ENCODE measurements at regions not wholly inside any gene's neighbourhood (a gene's known extent, or its start where the extent isn't known, plus 50 kb on each side); places are given as distances from the start of the nearest gene placed in this dataset.

GRCh38 chr3:110495201-110495927 is 576.3 kb upstream of the NECTIN3 start (continued):
- TF ChIP-seq ZNF263 (CRISPR knock-in tag; IDR thresholded peaks at IDR 0.05; ENCODE audit: low read depth), result no peak
- no peak for TF ChIP-seq TEAD4 (CRISPR knock-in tag; IDR thresholded peaks at IDR 0.05)
- TF ChIP-seq MXD4 (CRISPR knock-in tag; IDR thresholded peaks at IDR 0.05; ENCODE audit: borderline replicate concordance), result no peak
- no peak for TF ChIP-seq MAX (CRISPR knock-in tag; IDR thresholded peaks at IDR 0.05)

GRCh38 chr3:110504401-110504800 is 567.2 kb upstream of the NECTIN3 start:
- H3K4me1 Mint-ChIP-seq, result 0 out of 2 replicates have a peak, but pooled peaks cover 2% of the 10 kb centered on the region
- TF ChIP-seq NR1H2 (CRISPR knock-in tag; IDR thresholded peaks at IDR 0.05) (no peak), ZNF138 (CRISPR knock-in tag; conservative IDR thresholded peaks at IDR 0.05) (no peak), PREB (CRISPR knock-in tag; IDR thresholded peaks at IDR 0.05; ENCODE audit: borderline replicate concordance) (no peak), FOXP1 (CRISPR knock-in tag; IDR thresholded peaks at IDR 0.05; ENCODE audit: borderline replicate concordance) (no peak), ELF4 (CRISPR knock-in tag; IDR thresholded peaks at IDR 0.05; ENCODE audit: low read depth) (no peak)
- POLR2A ChIA-PET, result no interaction called here
- no peak overlapping the region for H3K4me3 Mint-ChIP-seq
- CTCF ChIA-PET, result no interaction called here
- DNase-seq (ENCODE audit: low spot score) (no peak), ATAC-seq (no peak)
- H3K36me3 Mint-ChIP-seq, result peaks cover 23% of the 10 kb centered on the region
- peaks cover 29% of the 10 kb centered on the region for H3K9me3 Mint-ChIP-seq
- no peak overlapping the region for H3K27ac Mint-ChIP-seq
- no peaks in the 10 kb centered on the region for H3K27me3 Mint-ChIP-seq (ENCODE audit: low read depth)

GRCh38 chr3:110504901-110505300 is 566.7 kb upstream of the NECTIN3 start:
- TF ChIP-seq RORB (CRISPR knock-in tag; IDR thresholded peaks at IDR 0.05), result no peak
- no peak for TF ChIP-seq MYBL2 (CRISPR knock-in tag; IDR thresholded peaks at IDR 0.05)
- no peak for TF ChIP-seq ZNF671 (CRISPR knock-in tag; IDR thresholded peaks at IDR 0.05)
- no peak for TF ChIP-seq PREB (CRISPR knock-in tag; IDR thresholded peaks at IDR 0.05; ENCODE audit: borderline replicate concordance)
- no peak for TF ChIP-seq NR3C1 (CRISPR knock-in tag; conservative IDR thresholded peaks at IDR 0.05; ENCODE audit: low read depth)
- TF ChIP-seq HMGA2 (CRISPR knock-in tag; IDR thresholded peaks at IDR 0.05), result no peak
- no peak for TF ChIP-seq NFE2L1 (CRISPR knock-in tag; IDR thresholded peaks at IDR 0.05)
- TF ChIP-seq GTF2I (CRISPR knock-in tag; conservative IDR thresholded peaks at IDR 0.05), result no peak
- no peak for TF ChIP-seq ZNF423 (CRISPR knock-in tag; IDR thresholded peaks at IDR 0.05)
- no peak for TF ChIP-seq FOXJ3 (CRISPR knock-in tag; IDR thresholded peaks at IDR 0.05; ENCODE audit: borderline replicate concordance)
- TF ChIP-seq FOXP4 (CRISPR knock-in tag; IDR thresholded peaks at IDR 0.05), result no peak
- no peak for TF ChIP-seq IRF2 (CRISPR knock-in tag; IDR thresholded peaks at IDR 0.05; ENCODE audit: borderline replicate concordance, low read depth)
- TF ChIP-seq CBFB (CRISPR knock-in tag; IDR thresholded peaks at IDR 0.05; ENCODE audit: low read depth), result no peak
- TF ChIP-seq ELF4 (CRISPR knock-in tag; IDR thresholded peaks at IDR 0.05; ENCODE audit: low read depth), result no peak
- no peak for TF ChIP-seq IRF1 (CRISPR knock-in tag; IDR thresholded peaks at IDR 0.05)
- TF ChIP-seq ZNF396 (CRISPR knock-in tag; IDR thresholded peaks at IDR 0.05; ENCODE audit: borderline replicate concordance), result no peak
- TF ChIP-seq CDX4 (CRISPR knock-in tag; IDR thresholded peaks at IDR 0.05; ENCODE audit: borderline replicate concordance), result no peak
- TF ChIP-seq ATF2 (CRISPR knock-in tag; IDR thresholded peaks at IDR 0.05; ENCODE audit: borderline replicate concordance, low read depth), result no peak
- DNase-seq (ENCODE audit: low spot score) (no peak), ATAC-seq (no peak)
- H3K4me3 Mint-ChIP-seq, result no peak overlapping the region
- no peaks in the 10 kb centered on the region for H3K27me3 Mint-ChIP-seq (ENCODE audit: low read depth)
- H3K9me3 Mint-ChIP-seq, result peaks cover 28% of the 10 kb centered on the region
- 0 out of 2 replicates have a peak, but pooled peaks cover 2% of the 10 kb centered on the region for H3K4me1 Mint-ChIP-seq
- peaks cover 23% of the 10 kb centered on the region for H3K36me3 Mint-ChIP-seq
- ChIA-PET CTCF (no interaction called here), POLR2A (no interaction called here)
- H3K27ac Mint-ChIP-seq, result no peak overlapping the region; the same call in 1 of the 2 replicates

Data from WTC11 (cell line).